IMR-90 (cell line): ENCODE measurements at regions not wholly inside any gene's neighbourhood (a gene's known extent, or its start where the extent isn't known, plus 50 kb on each side); places are given as distances from the start of the nearest gene placed in this dataset.

Experiments used
- ATAC-seq: fragments of 200-7000 bp; cut with Tn5 transposase; 2 replicates; pipeline ENCODE4 v1.9.1; 2020; ENCODE audit warnings: low read depth, mild to moderate bottlenecking, moderate library complexity
- BruUV-seq: library from RNA; stranded (reverse); fragments of 400-500 nt; replicated peaks from 2 replicates; lab custom pipeline; 2021; lab: Mats Ljungman, UMichigan
- CTCF ChIA-PET: fragments of 300-600 bp; formaldehyde crosslinking; extraction: SDS; loops from one replicate; lab custom pipeline; 2021; ENCODE audit warnings: antibody characterized with exemption; lab: Yijun Ruan, JAX
- POLR2A ChIA-PET: fragments of 300-600 bp; sonication (Branson Sonifier 250); formaldehyde crosslinking; loops from one replicate; lab custom pipeline; 2022; ENCODE audit warnings: antibody characterized with exemption; ENCODE audit not compliant: unreplicated experiment; lab: Charles Lee
- DNase-seq: peaks from one replicate; pipeline ENCODE4 v3.0.0; 2013
- H2AFZ ChIP-seq: replicated peaks from 2 replicates; pipeline ENCODE3; 2013; ENCODE audit warnings: low read length, mild to moderate bottlenecking; ENCODE audit not compliant: poor library complexity
- H2AK5ac ChIP-seq: 2 replicates; pipeline ENCODE4 v1.6.1; 2013; ENCODE audit warnings: low read depth, low read length, inconsistent platforms
- H2AK9ac ChIP-seq: replicated peaks from 2 replicates; pipeline ENCODE3; 2013; ENCODE audit warnings: mild to moderate bottlenecking, low read depth, low read length, moderate library complexity; ENCODE audit not compliant: poor library complexity
- H2BK120ac ChIP-seq: 2 replicates; pipeline ENCODE4 v1.6.1; 2013; ENCODE audit warnings: low read depth, low read length, inconsistent platforms
- H2BK15ac ChIP-seq: 3 replicates; pipeline ENCODE4 v1.6.1; 2013; ENCODE audit warnings: low read depth, low read length, inconsistent platforms
- H2BK20ac ChIP-seq: 2 replicates; pipeline ENCODE4 v1.6.1; 2013; ENCODE audit warnings: low read depth, mild to moderate bottlenecking, inconsistent platforms, low read length, moderate library complexity
- H2BK5ac ChIP-seq: 2 replicates; pipeline ENCODE4 v1.6.1; 2013; ENCODE audit warnings: mild to moderate bottlenecking, low read depth, low read length, inconsistent platforms; ENCODE audit not compliant: poor library complexity, severe bottlenecking
- H3K14ac ChIP-seq: replicated peaks from 2 replicates; pipeline ENCODE4 v1.6.1; 2013; ENCODE audit warnings: low read depth, low read length, inconsistent platforms
- H3K18ac ChIP-seq: 2 replicates; pipeline ENCODE4 v1.6.1; 2013; ENCODE audit warnings: low read depth, low read length, control low read depth
- H3K23ac ChIP-seq: 2 replicates; pipeline ENCODE4 v1.6.1; 2013; ENCODE audit warnings: low read depth, low read length, inconsistent platforms
- H3K27ac ChIP-seq: 2 replicates; pipeline ENCODE4 v1.5.1; 2013; ENCODE audit warnings: mild to moderate bottlenecking, control low read depth, low read length; ENCODE audit not compliant: insufficient read depth
- H3K27me3 ChIP-seq: 2 replicates; pipeline ENCODE4 v1.6.1; 2013; ENCODE audit warnings: low read length; ENCODE audit not compliant: control insufficient read depth, insufficient read depth
- H3K36me3 ChIP-seq: 2 replicates; pipeline ENCODE4 v1.6.1; 2013; ENCODE audit warnings: low read length, mixed read lengths; ENCODE audit not compliant: control insufficient read depth, insufficient read depth
- H3K4ac ChIP-seq: 2 replicates; pipeline ENCODE4 v1.6.1; 2013; ENCODE audit warnings: low read depth, low read length, inconsistent platforms
- H3K4me1 ChIP-seq: 2 replicates; pipeline ENCODE4 v1.6.1; 2013; ENCODE audit warnings: low read length, mixed read lengths; ENCODE audit not compliant: control insufficient read depth, insufficient read depth
- H3K4me2 ChIP-seq: 2 replicates; pipeline ENCODE4 v1.6.1; 2013; ENCODE audit warnings: low read depth, mild to moderate bottlenecking, control low read depth, low read length, moderate library complexity
- H3K4me3 ChIP-seq: 2 replicates; pipeline ENCODE4 v1.5.1; 2013; ENCODE audit warnings: low read depth, mild to moderate bottlenecking, control low read depth, low read length, moderate library complexity; ENCODE audit not compliant: insufficient read depth
- H3K56ac ChIP-seq: 2 replicates; pipeline ENCODE4 v1.6.1; 2013; ENCODE audit warnings: low read length, inconsistent platforms; ENCODE audit not compliant: insufficient read depth; ENCODE audit errors: extremely low read depth
- H3K79me1 ChIP-seq, 2 experiments: 2 replicates each; pipeline ENCODE4 v1.6.1; 2013; ENCODE audit warnings: low read length in 2 of 2, inconsistent platforms in 1 of 2, low read depth in 1 of 2
- H3K9ac ChIP-seq: 2 replicates; pipeline ENCODE4 v1.6.1; 2013; ENCODE audit warnings: low read depth, low read length, control low read depth
- H3K9me1 ChIP-seq: 2 replicates; pipeline ENCODE4 v1.6.1; 2013; ENCODE audit warnings: low read length, inconsistent platforms; ENCODE audit not compliant: insufficient read depth
- H3K9me3 ChIP-seq: 2 replicates; pipeline ENCODE4 v1.6.1; 2013; ENCODE audit warnings: low read length; ENCODE audit not compliant: control insufficient read depth, insufficient read depth
- H4K20me1 ChIP-seq: 2 replicates; pipeline ENCODE4 v1.6.1; 2013; ENCODE audit warnings: low read length, inconsistent platforms; ENCODE audit not compliant: insufficient read depth
- H4K5ac ChIP-seq: 2 replicates; pipeline ENCODE4 v1.6.1; 2013; ENCODE audit warnings: mild to moderate bottlenecking, low read depth, low read length, control low read depth
- H4K8ac ChIP-seq, 2 experiments: 2 replicates each; pipeline ENCODE4 v1.6.1; 2013; ENCODE audit warnings: low read depth in 2 of 2, low read length in 2 of 2, control low read depth in 1 of 2, inconsistent platforms in 1 of 2
- H4K91ac ChIP-seq: 2 replicates; pipeline ENCODE4 v1.6.1; 2013; ENCODE audit warnings: low read depth, low read length, inconsistent platforms; ENCODE audit not compliant: insufficient read depth
- BHLHE40 ChIP-seq: fragments of 150-350 bp; IDR thresholded peaks from 2 replicates; pipeline ENCODE4 v1.6.1; 2016; ENCODE audit warnings: mild to moderate bottlenecking, low read depth, low read length
- MAFK ChIP-seq: IDR thresholded peaks from 2 replicates; pipeline ENCODE4 v1.6.1; 2012; ENCODE audit warnings: low read depth, low read length, improper control_type of control experiment
- RAD21 ChIP-seq: IDR thresholded peaks from 2 replicates; pipeline ENCODE4 v1.6.1; 2012; ENCODE audit warnings: low read length, improper control_type of control experiment
- RCOR1 ChIP-seq: IDR thresholded peaks from 2 replicates; pipeline ENCODE4 v1.6.1; 2012; ENCODE audit warnings: mild to moderate bottlenecking, low read length, improper control_type of control experiment; ENCODE audit not compliant: insufficient replicate concordance
- WGBS, 2 experiments: methylation state at CpG; one replicate each; pipeline versions ENCODE4 v1.1.5 to v1.1.7; 2013; ENCODE audit warnings: missing lambda C conversion rate in 2 of 2; ENCODE audit not compliant: insufficient read length in 1 of 2; ENCODE audit errors: extremely low coverage in 2 of 2; 5-methylcytosine and 5-hydroxymethylcytosine counted together
- dilution Hi-C: fragments of 300-500 bp; cut with HindIII; formaldehyde crosslinking; loops from one replicate; pipeline ENCODE4 v1.14.3; 2018; ENCODE audit warnings: low sequenced_read_pairs; ENCODE audit not compliant: unreplicated experiment
- in situ Hi-C: fragments of 300-500 bp; cut with MboI; formaldehyde crosslinking; loops from 3 replicates; pipeline ENCODE4 v1.14.3; 2019; ENCODE audit warnings: low sequenced_read_pairs, inconsistent platforms, mixed read lengths
- intact Hi-C: fragments of 100-400 bp; cut with micrococcal nuclease; formaldehyde crosslinking; loops from 2 replicates; pipeline ENCODE4 v1.10.0; 2022

DNA sequence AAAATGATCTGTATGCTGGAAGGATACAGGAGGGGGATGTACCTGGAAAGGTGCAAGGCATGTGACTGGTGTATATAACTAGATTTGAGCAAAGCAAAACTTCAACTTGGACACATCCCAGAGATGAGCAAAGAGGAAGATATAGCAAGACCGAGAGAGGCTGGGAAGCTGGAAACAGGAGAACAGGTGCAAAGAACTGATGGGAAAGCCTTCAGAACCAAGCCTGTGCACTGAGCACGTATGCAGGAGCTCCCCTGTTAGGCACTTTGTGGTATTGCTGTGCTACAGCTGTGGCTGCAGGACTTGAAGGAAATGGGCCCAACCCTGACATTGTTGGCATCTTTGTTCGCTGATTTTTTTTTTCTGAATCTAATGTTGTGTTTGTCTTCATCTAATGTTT, 120.7 kb upstream of the PWP1 start:
- POLR2A ChIA-PET, result no interaction called here
- BruUV-seq, result no TSS peak

More for the DNA sequence above, 120.7 kb upstream of the PWP1 start:
- no peaks in the 10 kb centered on the region; the same call in 1 of the 2 replicates for H3K4me1 ChIP-seq
- no peak overlapping the region for H2AK5ac ChIP-seq
- dilution Hi-C loops, result no loop called here
- H3K79me1 ChIP-seq, result no peaks in the 10 kb centered on the region
- no peak overlapping the region for H2BK5ac ChIP-seq
- no peak overlapping the region for H4K8ac ChIP-seq
- no peak overlapping the region for H3K27ac ChIP-seq
- WGBS, 2 experiments, result no CpG with 5 or more reads among the region's 3 CpGs
- no peak overlapping the region for H3K14ac ChIP-seq
- H3K9ac ChIP-seq, result no peak overlapping the region
- H3K18ac ChIP-seq, result no peak overlapping the region
- ATAC-seq, result peak; percentile 46; the same call in 1 of the 2 replicates
- H3K36me3 ChIP-seq, result no peaks in the 10 kb centered on the region
- no peak overlapping the region for H2BK15ac ChIP-seq
- H2BK120ac ChIP-seq, result no peak overlapping the region
- no peak overlapping the region for H2AFZ ChIP-seq
- H4K91ac ChIP-seq, result no peak overlapping the region
- H3K4me3 ChIP-seq, result no peak overlapping the region
- no peak overlapping the region for H3K4ac ChIP-seq
- H3K4me2 ChIP-seq, result no peak overlapping the region
- no peak overlapping the region for H2AK9ac ChIP-seq
- no peak overlapping the region for H3K56ac ChIP-seq
- no peaks in the 10 kb centered on the region for H4K20me1 ChIP-seq
- no peak overlapping the region for H3K23ac ChIP-seq
- intact Hi-C loops, result no loop called here
- peak; percentile 16 for DNase-seq
- no peak for TF ChIP-seq BHLHE40
- TF ChIP-seq MAFK, result no peak
- TF ChIP-seq RCOR1, result no peak
- peak; percentile 40 for TF ChIP-seq RAD21
- CTCF ChIA-PET, result interaction anchor here (0.6 kb wide), 1 partner anchor 83 kb away, joined by 5 read pairs; no protein-coding TSS in a partner anchor
- H2BK20ac ChIP-seq, result no peak overlapping the region
- in situ Hi-C loops, result no loop called here
- H3K27me3 ChIP-seq, result no peaks in the 10 kb centered on the region
- no peaks in the 10 kb centered on the region for H3K9me1 ChIP-seq
- H4K5ac ChIP-seq, result no peak overlapping the region
- no peaks in the 10 kb centered on the region for H3K9me3 ChIP-seq
